Erythroblast (primary cell): ENCODE measurements at regions not wholly inside any gene's neighbourhood (a gene's known extent, or its start where the extent isn't known, plus 50 kb on each side); places are given as distances from the start of the nearest gene placed in this dataset.

ENCODE experiments used
- GATA1 ChIP-seq: IDR thresholded peaks from 2 replicates; pipeline ENCODE4 v1.6.1; 2011; ENCODE audit warnings: low read depth, mild to moderate bottlenecking, control low read depth, low read length, moderate library complexity
- POLR2A ChIP-seq: IDR thresholded peaks from 2 replicates; pipeline ENCODE4 v1.6.1; 2011; ENCODE audit warnings: mild to moderate bottlenecking, low read length

GRCh38 chr10:21299330-21299729, 226.2 kb downstream of the SKIDA1 start:
- TF ChIP-seq POLR2A (no peak), GATA1 (no peak)
